Immature natural killer cell (primary cell): ENCODE measurements at regions not wholly inside any gene's neighbourhood (a gene's known extent, or its start where the extent isn't known, plus 50 kb on each side); places are given as distances from the start of the nearest gene placed in this dataset.
"Not testable (repeated sequence)": the region's sequence is repeated elsewhere in the genome, so short reads cannot be mapped to it uniquely, and the experiment has no call there.

Experiments
- DNase-seq, 3 donors: peaks; one replicate each; pipeline ENCODE4 v3.0.0; 2022; ENCODE audit warnings: mixed read lengths in 1 of 3
- H3K27ac Mint-ChIP-seq, 6 donors: one replicate each; pipeline ENCODE4 v1.8.0; 2020; ENCODE audit warnings: mixed read lengths in 6 of 6, mild to moderate bottlenecking in 5 of 6, inconsistent platforms in 4 of 6, moderate library complexity in 3 of 6
- H3K27me3 Mint-ChIP-seq, 3 donors: one replicate each; pipeline ENCODE4 v1.8.0; 2020 to 2021; ENCODE audit warnings: low read depth in 3 of 3, mild to moderate bottlenecking in 3 of 3, mixed read lengths in 3 of 3, moderate library complexity in 3 of 3, inconsistent platforms in 1 of 3
- H3K36me3 Mint-ChIP-seq, 3 donors: one replicate each; pipeline ENCODE4 v1.8.0; 2020; ENCODE audit warnings: mixed read lengths in 3 of 3, inconsistent platforms in 2 of 3, mild to moderate bottlenecking in 2 of 3
- H3K4me1 Mint-ChIP-seq, 2 donors: one replicate each; pipeline ENCODE4 v1.8.0; 2020; ENCODE audit warnings: inconsistent platforms in 2 of 2, mild to moderate bottlenecking in 2 of 2, mixed read lengths in 2 of 2, moderate library complexity in 1 of 2
- H3K4me3 Mint-ChIP-seq, 5 donors: one replicate each; pipeline ENCODE4 v1.8.0; 2020; ENCODE audit warnings: mild to moderate bottlenecking in 5 of 5, mixed read lengths in 5 of 5, inconsistent platforms in 3 of 5, moderate library complexity in 3 of 5
- H3K9me3 Mint-ChIP-seq, 6 donors: one replicate each; pipeline ENCODE4 v1.8.0; 2020; ENCODE audit warnings: mild to moderate bottlenecking in 6 of 6, mixed read lengths in 6 of 6, inconsistent platforms in 4 of 6, moderate library complexity in 3 of 6

DNA sequence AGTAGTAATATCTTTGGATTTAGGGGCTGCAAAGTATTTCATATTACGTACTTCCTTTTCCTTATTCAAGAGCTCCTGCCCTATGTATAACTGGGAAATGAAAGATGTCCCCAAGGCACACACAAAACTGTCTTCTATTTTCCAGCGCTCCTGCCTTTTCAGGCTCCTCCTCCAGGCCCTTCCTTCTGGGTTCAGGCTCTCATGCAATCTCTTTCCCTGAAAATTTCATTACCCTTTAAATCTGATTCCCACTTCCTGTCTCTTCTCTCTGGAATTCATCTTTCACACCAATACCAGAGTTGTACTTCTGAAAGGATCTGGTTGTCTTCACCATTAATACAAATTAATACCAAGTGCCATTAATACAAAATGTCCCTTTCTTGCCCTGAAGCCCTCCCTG lies 181.6 kb downstream of the UTRN start:
- H3K9me3 Mint-ChIP-seq: no peaks in the 10 kb centered on the region

DNA sequence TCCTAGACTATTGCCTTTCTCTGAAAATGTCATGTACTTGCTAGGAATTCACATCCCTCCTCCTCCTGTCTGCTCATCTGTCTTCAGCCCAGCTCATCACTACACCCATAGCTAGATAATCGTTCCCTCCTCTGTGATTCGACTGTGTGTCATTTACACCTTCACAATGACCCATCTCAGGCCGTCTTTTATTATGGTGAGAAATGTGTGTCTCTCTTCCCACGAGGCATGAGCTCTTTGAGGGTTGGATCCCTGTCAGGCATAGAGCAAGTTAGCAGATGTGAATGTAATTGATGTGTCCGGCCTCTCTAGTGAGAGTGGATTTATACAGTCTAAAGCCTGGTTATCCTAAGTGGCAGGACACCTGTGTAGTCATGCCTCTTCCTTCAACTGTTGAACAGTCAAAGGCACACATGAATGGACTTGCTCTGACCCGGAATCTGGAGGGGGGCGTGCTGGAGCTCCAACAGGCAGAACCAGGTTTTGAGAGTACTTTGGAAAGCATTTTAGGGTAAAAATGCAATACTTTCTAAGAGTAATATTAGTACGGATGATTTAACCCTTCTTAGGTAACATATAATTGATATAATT lies 182.1 kb downstream of the UTRN start:
- Mint-ChIP-seq H3K27ac (peak overlapping the region in 4 of 6 donors; percentile 50 to 63 (median 59)), H3K36me3 (peaks cover 23 to 62% (median 30%) of the 10 kb centered on the region in 3 donors), H3K27me3 (peaks cover 0 to 4% (median 4%) of the 10 kb centered on the region in 3 donors), H3K9me3 (no peaks in the 10 kb centered on the region), H3K4me3 (no peak overlapping the region), H3K4me1 (peaks cover 23 to 56% of the 10 kb centered on the region in 2 donors)
- DNase-seq: no peak

More for the DNA sequence above, 181.6 kb downstream of the UTRN start:
- Mint-ChIP-seq H3K4me3 (no peak overlapping the region), H3K27ac (peak overlapping the region in 4 of 6 donors; percentile 50 to 63 (median 56)), H3K4me1 (peaks cover 28 to 56% of the 10 kb centered on the region in 2 donors), H3K36me3 (peaks cover 27 to 63% (median 31%) of the 10 kb centered on the region in 3 donors), H3K27me3 (peaks cover 0 to 4% (median 4%) of the 10 kb centered on the region in 3 donors)
- no peak for DNase-seq

DNA sequence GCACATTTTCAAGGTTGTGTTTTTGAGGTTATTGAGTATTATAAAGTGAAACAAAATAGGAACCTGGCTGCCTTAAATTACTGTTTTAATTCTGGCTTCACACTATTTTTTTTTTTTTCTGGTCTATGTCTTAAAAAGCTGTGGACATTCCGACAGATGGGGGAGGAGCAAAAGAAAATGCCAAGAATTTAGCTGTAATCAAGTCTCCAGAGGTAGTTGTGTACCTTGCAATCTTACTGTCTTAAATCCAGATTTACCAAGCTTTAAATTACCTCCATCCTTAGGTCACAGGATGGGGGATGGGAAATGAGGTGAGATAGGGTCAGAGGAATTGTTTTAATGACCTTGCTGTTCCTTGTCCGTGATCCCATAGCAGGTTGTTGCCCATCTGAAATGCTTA lies 182.8 kb downstream of the UTRN start:
- H3K4me3 Mint-ChIP-seq: no peak overlapping the region

DNA sequence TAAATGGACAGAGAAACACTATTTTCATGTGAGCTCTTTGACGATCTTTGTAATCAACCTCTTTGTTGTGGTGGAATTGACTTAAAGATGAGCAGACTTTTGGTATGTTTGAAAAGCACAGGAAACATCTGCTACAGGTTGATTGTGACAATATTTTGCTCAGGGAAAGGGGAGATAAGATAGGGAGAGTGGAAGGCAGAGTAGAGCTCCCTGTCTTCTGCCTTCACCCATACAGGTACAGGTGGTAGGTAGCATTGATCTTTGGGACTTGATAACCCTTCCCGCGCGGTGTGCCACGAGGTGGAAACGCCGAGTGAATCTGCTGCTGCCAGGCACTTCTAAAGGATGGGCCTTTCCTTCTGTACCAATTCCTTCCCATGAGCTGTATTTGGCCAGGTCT lies 183.6 kb downstream of the UTRN start:
- H3K4me3 Mint-ChIP-seq: no peak overlapping the region

More for the DNA sequence above, 182.8 kb downstream of the UTRN start:
- no peak for DNase-seq
- Mint-ChIP-seq H3K9me3 (no peaks in the 10 kb centered on the region), H3K4me1 (peaks cover 22 to 52% of the 10 kb centered on the region in 2 donors), H3K27ac (peak overlapping the region; percentile 36 to 85 (median 56)), H3K27me3 (peaks cover 0 to 7% (median 6%) of the 10 kb centered on the region in 3 donors), H3K36me3 (peaks cover 20 to 59% (median 30%) of the 10 kb centered on the region in 3 donors)

DNA sequence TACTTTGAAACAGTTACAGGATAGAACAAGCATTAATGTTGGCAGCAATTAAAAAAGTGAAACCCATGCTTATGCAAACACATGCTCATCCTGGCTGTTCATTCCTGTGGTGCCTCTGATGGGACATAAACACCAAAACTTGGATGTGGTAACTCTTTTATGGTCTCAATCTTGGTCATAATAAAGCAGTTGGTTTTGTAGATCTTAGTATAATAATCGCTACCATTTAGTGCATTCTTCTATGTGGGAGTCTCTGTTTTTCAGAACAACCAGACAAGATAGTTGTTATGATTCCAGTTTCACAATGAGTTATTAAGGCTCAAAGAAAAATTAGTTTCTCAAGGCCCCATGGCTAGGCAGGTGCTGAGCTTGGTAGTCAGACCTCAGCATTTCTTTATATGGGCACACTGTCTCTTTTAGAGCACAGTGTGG lies 184.0 kb downstream of the UTRN start:
- peak overlapping the region; percentile 15 to 85 (median 78) for H3K27ac Mint-ChIP-seq
- H3K9me3 Mint-ChIP-seq: no peaks in the 10 kb centered on the region
- peaks cover 0 to 8% (median 6%) of the 10 kb centered on the region in 3 donors for H3K27me3 Mint-ChIP-seq
- H3K4me3 Mint-ChIP-seq: no peak overlapping the region
- peaks cover 20 to 41% of the 10 kb centered on the region in 2 donors for H3K4me1 Mint-ChIP-seq
- H3K36me3 Mint-ChIP-seq: peaks cover 11 to 53% (median 27%) of the 10 kb centered on the region in 3 donors
- DNase-seq: no peak

More for the DNA sequence above, 183.6 kb downstream of the UTRN start:
- no peak for DNase-seq
- Mint-ChIP-seq H3K27me3 (peaks cover 0 to 8% (median 7%) of the 10 kb centered on the region in 3 donors), H3K36me3 (peaks cover 14 to 57% (median 29%) of the 10 kb centered on the region in 3 donors), H3K9me3 (no peaks in the 10 kb centered on the region), H3K4me1 (peaks cover 22 to 45% of the 10 kb centered on the region in 2 donors), H3K27ac (peak overlapping the region in 5 of 6 donors; percentile 56 to 85 (median 83))

DNA sequence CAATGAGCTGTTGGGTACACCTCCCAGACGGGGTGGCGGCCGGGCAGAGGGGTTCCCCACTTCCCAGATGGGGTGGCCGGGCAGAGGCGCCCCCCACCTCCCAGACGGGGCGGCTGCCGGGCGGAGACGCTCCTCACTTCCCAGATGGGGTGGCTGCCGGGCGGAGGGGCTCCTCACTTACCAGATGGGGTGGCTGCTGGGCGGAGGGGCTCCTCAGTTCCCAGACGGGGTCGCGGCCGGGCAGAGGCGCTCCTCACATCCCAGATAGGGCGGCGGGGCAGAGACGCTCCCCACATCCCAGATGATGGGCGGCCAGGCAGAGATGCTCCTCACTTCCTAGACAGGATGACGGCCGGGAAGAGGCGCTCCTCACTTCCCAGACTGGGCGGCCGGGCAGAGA lies 185.1 kb downstream of the UTRN start:
- peaks cover 0 to 11% (median 6%) of the 10 kb centered on the region in 3 donors for H3K27me3 Mint-ChIP-seq
- DNase-seq, H3K4me3 Mint-ChIP-seq, H3K27ac Mint-ChIP-seq, H3K9me3 Mint-ChIP-seq: not testable (repeated sequence)
- H3K4me1 Mint-ChIP-seq: peaks cover 23 to 44% of the 10 kb centered on the region in 2 donors
- H3K36me3 Mint-ChIP-seq: peaks cover 12 to 48% (median 35%) of the 10 kb centered on the region in 3 donors

DNA sequence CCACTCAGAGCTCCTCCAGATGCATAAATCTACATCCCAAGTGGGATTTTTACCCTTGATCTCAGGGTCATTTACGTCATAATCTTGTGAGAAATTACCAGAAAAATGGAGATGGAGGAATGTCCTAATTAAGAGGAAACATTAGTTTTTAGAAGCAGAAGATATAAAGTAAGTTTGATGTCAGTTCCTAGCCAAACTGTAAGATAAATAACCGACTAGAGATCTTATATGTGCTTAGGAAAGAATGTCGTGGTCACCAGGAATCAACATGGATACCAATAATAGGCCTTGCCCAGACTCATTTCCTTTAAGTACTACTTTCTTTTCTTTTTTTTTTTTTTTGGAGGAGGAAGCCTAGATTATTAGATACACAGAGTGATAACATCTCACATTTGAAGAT lies 186.9 kb downstream of the UTRN start:
- H3K27me3 Mint-ChIP-seq: peaks cover 3 to 11% (median 7%) of the 10 kb centered on the region in 3 donors
- DNase-seq: no peak
- peaks cover 22 to 52% of the 10 kb centered on the region in 2 donors for H3K4me1 Mint-ChIP-seq
- H3K9me3 Mint-ChIP-seq: no peaks in the 10 kb centered on the region
- no peak overlapping the region for H3K4me3 Mint-ChIP-seq
- H3K36me3 Mint-ChIP-seq: peaks cover 11 to 51% (median 39%) of the 10 kb centered on the region in 3 donors
- H3K27ac Mint-ChIP-seq: peak overlapping the region in 4 of 6 donors; percentile 15 to 73 (median 49)

DNA sequence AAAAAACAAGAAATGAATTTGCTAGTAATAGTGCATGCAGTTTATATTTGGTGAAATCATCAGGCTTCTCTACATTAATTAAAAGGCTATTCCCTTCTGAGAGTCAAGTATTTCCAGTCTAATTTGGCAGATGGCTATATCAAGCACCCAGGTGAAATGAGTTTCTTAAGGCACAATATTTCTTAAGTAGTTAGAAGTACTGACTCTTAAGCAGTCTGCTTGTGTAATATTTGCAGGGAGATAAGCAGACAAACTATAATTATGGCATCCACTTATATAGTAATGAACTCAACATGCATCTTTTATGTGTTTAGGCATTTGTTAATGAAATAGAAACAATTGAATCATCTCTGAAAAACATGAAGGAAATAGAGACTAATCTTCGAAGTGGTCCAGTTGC lies 189.2 kb downstream of the UTRN start:
- Mint-ChIP-seq H3K36me3 (peaks cover 9 to 45% (median 36%) of the 10 kb centered on the region in 3 donors), H3K27me3 (peaks cover 4 to 13% (median 5%) of the 10 kb centered on the region in 3 donors), H3K27ac (peak overlapping the region in 4 of 6 donors; percentile 31 to 78 (median 54)), H3K4me3 (no peak overlapping the region), H3K4me1 (peaks cover 13 to 45% of the 10 kb centered on the region in 2 donors), H3K9me3 (no peaks in the 10 kb centered on the region)
- no peak for DNase-seq

DNA sequence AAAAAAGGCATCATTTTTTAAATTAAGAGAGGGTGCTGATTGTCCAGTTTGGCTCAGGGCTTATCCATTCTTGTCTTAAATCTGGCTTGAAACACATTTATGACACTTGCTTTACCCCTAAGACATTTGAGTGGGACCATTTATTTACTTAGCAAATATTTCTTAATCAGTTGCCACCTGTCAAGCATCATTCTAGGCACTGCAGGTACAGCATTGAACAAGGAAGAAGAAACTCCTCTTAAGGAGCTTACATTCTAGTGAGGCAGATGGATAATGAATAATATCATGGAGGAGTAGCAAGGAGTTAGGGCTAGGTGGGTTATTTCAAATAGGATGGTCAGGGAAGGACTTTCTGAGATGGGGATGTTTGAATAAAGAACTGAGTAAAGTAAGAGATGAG lies 189.8 kb downstream of the UTRN start:
- DNase-seq: no peak
- H3K4me3 Mint-ChIP-seq: no peak overlapping the region
- H3K27me3 Mint-ChIP-seq: peaks cover 4 to 14% (median 5%) of the 10 kb centered on the region in 3 donors
- no peaks in the 10 kb centered on the region for H3K9me3 Mint-ChIP-seq
- H3K4me1 Mint-ChIP-seq: peaks cover 13 to 44% of the 10 kb centered on the region in 2 donors
- H3K27ac Mint-ChIP-seq: peak overlapping the region; percentile 16 to 84 (median 67)
- peaks cover 9 to 50% (median 41%) of the 10 kb centered on the region in 3 donors for H3K36me3 Mint-ChIP-seq

DNA sequence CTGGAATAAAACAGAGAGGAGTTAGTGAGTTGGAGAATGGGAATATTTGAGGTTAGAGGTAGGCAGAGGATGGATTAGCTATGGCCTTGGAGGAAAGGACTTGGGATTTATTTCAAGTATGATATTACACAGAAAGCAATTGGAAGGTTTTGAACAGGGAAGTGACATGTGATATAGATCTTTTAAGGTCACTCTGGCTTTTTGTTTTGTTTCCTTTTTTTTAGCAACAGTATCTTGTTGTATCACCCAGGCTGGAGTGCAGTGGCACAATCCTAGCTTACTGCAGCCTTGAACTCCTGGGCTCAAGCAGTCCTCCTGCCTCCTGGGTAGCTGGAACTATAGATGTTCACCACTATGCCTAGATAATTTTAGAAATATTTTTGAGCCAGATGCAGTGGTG lies 190.3 kb downstream of the UTRN start:
- Mint-ChIP-seq H3K4me1 (peaks cover 13 to 44% of the 10 kb centered on the region in 2 donors), H3K4me3 (no peak overlapping the region), H3K36me3 (peaks cover 12 to 55% (median 43%) of the 10 kb centered on the region in 3 donors), H3K9me3 (no peaks in the 10 kb centered on the region), H3K27ac (peak overlapping the region; percentile 16 to 84 (median 67)), H3K27me3 (peaks cover 4 to 14% (median 5%) of the 10 kb centered on the region in 3 donors)
- no peak for DNase-seq

DNA sequence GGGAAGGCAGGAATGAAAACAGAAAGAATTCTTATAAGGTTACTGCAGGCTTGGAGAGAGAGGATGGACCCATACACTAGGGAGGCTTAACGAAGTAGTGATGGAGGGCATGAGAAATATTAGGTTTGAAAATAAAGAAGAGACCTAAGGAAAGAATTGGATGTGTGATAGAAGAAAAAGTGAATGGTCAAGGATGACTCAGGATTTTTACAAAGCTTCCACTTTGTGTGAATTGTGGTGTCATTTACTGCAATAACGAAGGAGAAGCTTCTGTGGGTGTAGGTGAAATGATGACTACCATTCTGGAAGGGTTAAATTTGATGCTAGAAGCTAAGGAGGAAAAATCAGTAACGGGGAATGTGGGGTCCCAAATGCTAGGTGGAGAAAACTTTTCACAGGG lies 191.2 kb downstream of the UTRN start:
- peaks cover 12 to 54% (median 43%) of the 10 kb centered on the region in 3 donors for H3K36me3 Mint-ChIP-seq
- peaks cover 13 to 44% of the 10 kb centered on the region in 2 donors for H3K4me1 Mint-ChIP-seq
- H3K9me3 Mint-ChIP-seq: no peaks in the 10 kb centered on the region
- H3K27me3 Mint-ChIP-seq: peaks cover 4 to 16% (median 5%) of the 10 kb centered on the region in 3 donors
- H3K27ac Mint-ChIP-seq: peak overlapping the region in 5 of 6 donors; percentile 42 to 85 (median 54)
- no peak for DNase-seq
- no peak overlapping the region for H3K4me3 Mint-ChIP-seq

DNA sequence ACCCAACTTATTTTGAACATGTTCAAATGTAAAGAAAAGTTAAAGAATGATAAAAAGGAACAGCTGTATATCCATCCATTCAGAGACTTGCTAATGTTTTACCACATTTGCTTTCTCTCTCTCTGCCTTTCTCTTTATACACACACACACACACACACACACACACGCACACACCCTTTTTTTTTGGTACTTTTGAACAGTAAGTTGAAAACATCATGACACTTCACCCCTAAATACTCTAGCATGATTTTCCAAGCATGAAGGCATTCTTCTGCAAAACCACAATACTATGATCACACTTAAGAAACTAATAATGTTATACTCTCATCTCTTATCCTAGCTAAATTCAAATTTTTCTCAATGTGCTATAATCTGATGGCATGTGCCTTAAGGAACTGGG lies 192.3 kb downstream of the UTRN start:
- Mint-ChIP-seq H3K27me3 (peaks cover 4 to 15% (median 4%) of the 10 kb centered on the region in 3 donors), H3K27ac (peak overlapping the region in 5 of 6 donors; percentile 54 to 80 (median 66)), H3K36me3 (peaks cover 12 to 48% (median 36%) of the 10 kb centered on the region in 3 donors), H3K4me1 (peaks cover 17 to 46% of the 10 kb centered on the region in 2 donors), H3K9me3 (no peaks in the 10 kb centered on the region), H3K4me3 (no peak overlapping the region)
- no peak for DNase-seq

DNA sequence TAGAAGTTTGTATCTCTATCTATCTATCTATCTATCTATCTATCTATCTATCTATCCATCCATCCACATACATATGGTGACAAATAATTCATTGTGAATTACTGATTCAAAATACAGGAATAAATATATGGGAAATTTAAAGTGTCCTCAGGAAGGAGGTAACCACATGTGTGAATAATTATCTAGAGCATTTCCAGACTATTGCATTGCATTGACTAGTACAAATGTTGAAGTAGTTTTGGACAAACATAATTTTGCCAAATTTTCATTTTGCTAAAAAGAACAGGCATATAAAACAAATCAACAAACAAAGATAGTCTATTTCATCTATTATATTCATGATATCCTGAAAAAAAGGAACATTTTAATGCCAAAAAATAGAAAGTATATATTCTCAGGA lies 192.7 kb downstream of the UTRN start:
- H3K9me3 Mint-ChIP-seq: no peaks in the 10 kb centered on the region
- DNase-seq: no peak
- H3K27ac Mint-ChIP-seq: peak overlapping the region in 5 of 6 donors; percentile 54 to 87 (median 66)
- H3K36me3 Mint-ChIP-seq: peaks cover 12 to 51% (median 36%) of the 10 kb centered on the region in 3 donors
- no peak overlapping the region for H3K4me3 Mint-ChIP-seq
- peaks cover 20 to 50% of the 10 kb centered on the region in 2 donors for H3K4me1 Mint-ChIP-seq
- H3K27me3 Mint-ChIP-seq: peaks cover 2 to 14% (median 4%) of the 10 kb centered on the region in 3 donors

DNA sequence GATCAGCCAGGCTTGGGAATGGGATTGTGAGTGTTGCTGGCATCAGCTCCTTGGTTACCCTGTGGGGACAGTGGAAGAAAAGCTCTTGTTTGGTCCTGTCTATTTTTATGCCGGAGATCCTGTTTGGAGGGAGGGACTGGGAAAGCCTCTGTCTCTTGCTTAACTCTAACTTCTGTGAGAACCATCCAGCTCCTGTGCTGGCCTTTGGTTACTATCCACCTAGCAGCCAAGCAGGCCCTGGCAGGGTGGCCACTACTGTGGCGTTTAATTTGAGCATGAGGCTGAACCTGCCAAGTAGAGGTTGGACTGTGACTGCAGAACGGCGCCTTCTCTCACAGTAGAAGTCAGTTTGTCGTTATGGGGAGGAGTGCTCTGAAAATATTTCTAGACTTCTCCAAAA lies 193.3 kb downstream of the UTRN start:
- peaks cover 2 to 13% (median 4%) of the 10 kb centered on the region in 3 donors for H3K27me3 Mint-ChIP-seq
- DNase-seq: no peak
- no peak overlapping the region for H3K4me3 Mint-ChIP-seq
- peaks cover 25 to 56% of the 10 kb centered on the region in 2 donors for H3K4me1 Mint-ChIP-seq
- H3K9me3 Mint-ChIP-seq: no peaks in the 10 kb centered on the region
- H3K36me3 Mint-ChIP-seq: peaks cover 12 to 53% (median 34%) of the 10 kb centered on the region in 3 donors
- H3K27ac Mint-ChIP-seq: peak overlapping the region in 5 of 6 donors; percentile 71 to 87 (median 75)
